HepG2 (cell line): ENCODE measurements at regions not wholly inside any gene's neighbourhood (a gene's known extent, or its start where the extent isn't known, plus 50 kb on each side); places are given as distances from the start of the nearest gene placed in this dataset.

Experiments used
- ATAC-seq: fragments of 200-7000 bp; cut with Tn5 transposase; 3 replicates; pipeline ENCODE4 v1.9.1; 2020; ENCODE audit warnings: mild to moderate bottlenecking, moderate library complexity
- BruUV-seq: library from RNA; stranded (reverse); fragments of 400-500 nt; replicated peaks from 2 replicates; lab custom pipeline; 2021; lab: Mats Ljungman, UMichigan
- CTCF ChIA-PET: fragments of 300-600 bp; formaldehyde crosslinking; extraction: SDS; loops from one replicate; lab custom pipeline; 2021; ENCODE audit warnings: low total read pairs, inconsistent platforms, low intra/inter-chr PET ratio; lab: Yijun Ruan, JAX
- POLR2A ChIA-PET: fragments of 350-600 bp; sonication (Branson Sonifier 250); formaldehyde crosslinking; loops from one replicate; lab custom pipeline; 2020; ENCODE audit warnings: antibody characterized with exemption, inconsistent platforms; lab: Yijun Ruan, JAX
- DNase-seq: peaks from one replicate; pipeline ENCODE4 v3.0.0-alpha.2; 2015; ENCODE audit warnings: low spot score
- FAIRE-seq: peaks from 3 replicates; lab custom pipeline; 2011; peaks lifted over from hg19 to GRCh38; lab: Jason Lieb, UNC
- H2AFZ ChIP-seq: one replicate; pipeline ENCODE4 v1.6.1; 2011; ENCODE audit warnings: low read length, inconsistent platforms
- H3K27ac ChIP-seq: fragments of 300-600 bp; 3 replicates; pipeline ENCODE4 v1.8.0; 2011; ENCODE audit warnings: mixed run types, mild to moderate bottlenecking, mixed read lengths, low read length, inconsistent platforms; ENCODE audit not compliant: insufficient read depth; ENCODE audit errors: extremely low read length
- H3K27me3 ChIP-seq, 2 experiments: fragments of 200-600 bp in 1 of 2; 2 replicates in 1 of 2; 3 replicates in 1 of 2; pipeline versions ENCODE4 v1.6.0 to v1.8.0; 2011; ENCODE audit warnings: low read length in 2 of 2, mild to moderate bottlenecking in 2 of 2, moderate library complexity in 2 of 2, inconsistent platforms in 1 of 2; ENCODE audit not compliant: insufficient read depth in 2 of 2, control insufficient read depth in 1 of 2
- H3K36me3 ChIP-seq, 2 experiments: fragments of 200-600 bp in 1 of 2; replicated peaks in 1 of 2; 2 replicates in 1 of 2; 3 replicates in 1 of 2; pipeline versions ENCODE4 v1.5.1 to v1.8.0; 2011; ENCODE audit warnings: low read length in 2 of 2, inconsistent platforms in 1 of 2; ENCODE audit not compliant: insufficient read depth in 2 of 2, control insufficient read depth in 1 of 2
- H3K4me1 ChIP-seq: 2 replicates; pipeline ENCODE4 v1.5.1; 2012; ENCODE audit warnings: low read length, inconsistent platforms; ENCODE audit not compliant: insufficient read depth
- H3K4me2 ChIP-seq: 2 replicates; pipeline ENCODE4 v1.6.0; 2011; ENCODE audit warnings: low read depth, low read length, inconsistent platforms
- H3K4me3 ChIP-seq, 3 experiments: fragments of 200-600 bp in 1 of 3; sonication (generic), shearing (Covaris generic) in 1 of 3; replicated peaks in 1 of 3; 2 replicates each; pipeline ENCODE4 v1.5.1; 2011 to 2016; ENCODE audit warnings: low read length in 3 of 3, inconsistent platforms in 2 of 3, low read depth in 2 of 3, mild to moderate bottlenecking in 2 of 3, control low read depth in 1 of 3, mixed read lengths in 1 of 3; ENCODE audit not compliant: insufficient read depth in 1 of 3
- H3K79me2 ChIP-seq: one replicate; pipeline ENCODE4 v1.6.1; 2011; ENCODE audit warnings: low read length, inconsistent platforms; ENCODE audit not compliant: insufficient read depth
- H3K9ac ChIP-seq: 2 replicates; pipeline ENCODE4 v1.6.0; 2011; ENCODE audit warnings: mild to moderate bottlenecking, low read depth, low read length, inconsistent platforms; ENCODE audit not compliant: insufficient read depth
- H3K9me3 ChIP-seq: 2 replicates; pipeline ENCODE4 v1.5.1; 2012; ENCODE audit warnings: mild to moderate bottlenecking, low read length
- H4K20me1 ChIP-seq: 2 replicates; pipeline ENCODE4 v1.6.0; 2011; ENCODE audit warnings: inconsistent platforms, mild to moderate bottlenecking, low read length, moderate library complexity; ENCODE audit not compliant: insufficient read depth
- ARNT ChIP-seq: fragments of 450-650 bp; IDR thresholded peaks from 2 replicates; pipeline ENCODE4 v1.6.1; 2017
- DBP ChIP-seq: sonication (generic); formaldehyde crosslinking; IDR thresholded peaks from 2 replicates; pipeline ENCODE4 v1.4.0; 2020; ENCODE audit warnings: missing genetic modification reagents; ENCODE audit errors: not compliant biosample characterization
- MTA3 ChIP-seq: sonication (generic); formaldehyde crosslinking; IDR thresholded peaks from 2 replicates; pipeline ENCODE4 v1.4.0; 2020; ENCODE audit warnings: missing genetic modification reagents
- RBM22 ChIP-seq: fragments of 200-400 bp; formaldehyde crosslinking; optimal IDR thresholded peaks from 2 replicates; pipeline ENCODE3; 2017; ENCODE audit warnings: mild to moderate bottlenecking, low read length, moderate library complexity
- SRF ChIP-seq: IDR thresholded peaks from 2 replicates; pipeline ENCODE4 v1.6.1; 2011; ENCODE audit warnings: mild to moderate bottlenecking, low read depth, low read length, moderate library complexity
- ZNF17 ChIP-seq: sonication (generic); formaldehyde crosslinking; IDR thresholded peaks from 2 replicates; pipeline ENCODE4 v1.5.0; 2020; ENCODE audit warnings: mild to moderate bottlenecking, missing genetic modification reagents
- ZNF605 ChIP-seq: sonication (generic); formaldehyde crosslinking; IDR thresholded peaks from 2 replicates; pipeline ENCODE4 v1.8.0; 2022; ENCODE audit warnings: mild to moderate bottlenecking, missing genetic modification reagents
- ZSCAN29 ChIP-seq: sonication (generic); formaldehyde crosslinking; conservative IDR thresholded peaks from 2 replicates; pipeline ENCODE4 v1.4.0; 2020; ENCODE audit warnings: mild to moderate bottlenecking, missing genetic modification reagents
- ZXDC ChIP-seq: sonication (generic); formaldehyde crosslinking; IDR thresholded peaks from 2 replicates; pipeline ENCODE4 v1.5.0; 2020; ENCODE audit warnings: mild to moderate bottlenecking, missing genetic modification reagents
- WGBS: methylation state at CpG from one replicate; pipeline ENCODE4 v1.1.6; 2017; ENCODE audit warnings: low lambda C conversion rate; 5-methylcytosine and 5-hydroxymethylcytosine counted together
- in situ Hi-C: cut with HindIII; loops from 2 replicates; pipeline ENCODE4 v1.10.0; 2017; ENCODE audit warnings: low pct_unique_long_range_greater_than_20kb; ENCODE audit not compliant: extremely low pct_ligation_motif_present
- intact Hi-C: fragments of 100-400 bp; cut with micrococcal nuclease; formaldehyde crosslinking; loops from one replicate; pipeline ENCODE4 v1.10.0; 2022; ENCODE audit not compliant: unreplicated experiment

GRCh38 chr7:24221500-24221899, 62.5 kb upstream of the NPY start:
- H3K36me3 ChIP-seq: no peaks in the 10 kb centered on the region
- WGBS: 2% methylated on average over 2 of the region's 2 CpGs
- intact Hi-C loops (no loop called here), in situ Hi-C loops (no loop called here)
- TF ChIP-seq ZNF17 (CRISPR knock-in tag): no peak
- no peak for TF ChIP-seq RBM22
- TF ChIP-seq MTA3: no peak
- no peak for TF ChIP-seq ZSCAN29 (CRISPR knock-in tag)
- TF ChIP-seq ZXDC (CRISPR knock-in tag): no peak
- TF ChIP-seq ZNF605 (CRISPR knock-in tag): no peak
- TF ChIP-seq DBP: no peak
- no peak for TF ChIP-seq ARNT
- TF ChIP-seq SRF: no peak
- no peak for FAIRE-seq
- H3K9ac ChIP-seq: no peak overlapping the region
- no TSS peak for BruUV-seq
- H3K27me3 ChIP-seq: peaks cover 0 to 3% of the 10 kb centered on the region in 2 experiments; a peak in 1 of 5 replicates
- ChIA-PET CTCF (no interaction called here), POLR2A (no interaction called here)
- no peak overlapping the region for H3K27ac ChIP-seq
- no peaks in the 10 kb centered on the region for H4K20me1 ChIP-seq
- no peak for ATAC-seq
- no peak overlapping the region for H3K4me2 ChIP-seq
- no peak overlapping the region for H3K4me3 ChIP-seq
- H3K79me2 ChIP-seq: no peaks in the 10 kb centered on the region
- no peak overlapping the region for H2AFZ ChIP-seq
- H3K9me3 ChIP-seq: peaks cover 9% of the 10 kb centered on the region
- H3K4me1 ChIP-seq: no peaks in the 10 kb centered on the region
- DNase-seq: no peak
